Left ventricle myocardium superior (tissue), 1 donor: ENCODE measurements at regions not wholly inside any gene's neighbourhood (a gene's known extent, or its start where the extent isn't known, plus 50 kb on each side); places are given as distances from the start of the nearest gene placed in this dataset.
"Not testable (repeated sequence)": the region's sequence is repeated elsewhere in the genome, so short reads cannot be mapped to it uniquely, and the experiment has no call there.

Experiments
- ATAC-seq: fragments of 200-7000 bp; cut with Tn5 transposase; one replicate; pipeline ENCODE4 v1.9.1; 2020; ENCODE audit warnings: mild to moderate bottlenecking, moderate library complexity
- DNase-seq: peaks from one replicate; pipeline ENCODE4 v3.0.0-alpha.2; 2020
- intact Hi-C: fragments of 100-400 bp; cut with micrococcal nuclease; formaldehyde crosslinking; loops from one replicate; pipeline ENCODE4 v1.11.0; 2022
- donor health status: DM: no; HTN: yes; CAD: no; lungs with severe emphysema.

GRCh38 chr16:52742608-52743170 lies 195.7 kb upstream of the TOX3 start:
- no peak for DNase-seq
- no peak for ATAC-seq
- intact Hi-C loops = no loop called here

DNA sequence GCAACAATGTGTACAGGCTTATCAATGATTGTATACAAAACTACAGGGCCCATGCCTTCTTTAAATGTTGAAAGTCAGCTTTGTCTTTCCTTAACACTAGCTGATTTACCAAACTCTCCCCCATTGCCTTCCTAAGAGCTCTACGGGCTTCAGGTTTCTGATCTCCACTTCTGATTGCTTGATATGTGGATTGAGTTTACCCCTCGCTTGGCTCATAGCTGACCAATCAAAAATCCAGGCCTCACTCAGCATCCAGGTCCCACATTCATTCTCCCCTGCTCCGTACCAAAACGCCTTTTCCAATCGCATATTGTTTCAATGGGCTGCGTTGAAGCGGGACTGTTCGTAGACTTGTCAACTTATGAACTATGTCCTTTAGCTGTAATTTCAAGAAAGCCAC lies 195.1 kb upstream of the TOX3 start:
- intact Hi-C loops = no loop called here
- ATAC-seq (no peak), DNase-seq (no peak)

- no peak for ATAC-seq
- no peak for DNase-seq
- intact Hi-C loops = no loop called here
Observed at GRCh38 chr16:52741351-52741750, 194.4 kb upstream of the TOX3 start.

GRCh38 chr16:52740766-52741165 lies 193.8 kb upstream of the TOX3 start:
- ATAC-seq = no peak
- DNase-seq = no peak
- intact Hi-C loops = no loop called here

DNA sequence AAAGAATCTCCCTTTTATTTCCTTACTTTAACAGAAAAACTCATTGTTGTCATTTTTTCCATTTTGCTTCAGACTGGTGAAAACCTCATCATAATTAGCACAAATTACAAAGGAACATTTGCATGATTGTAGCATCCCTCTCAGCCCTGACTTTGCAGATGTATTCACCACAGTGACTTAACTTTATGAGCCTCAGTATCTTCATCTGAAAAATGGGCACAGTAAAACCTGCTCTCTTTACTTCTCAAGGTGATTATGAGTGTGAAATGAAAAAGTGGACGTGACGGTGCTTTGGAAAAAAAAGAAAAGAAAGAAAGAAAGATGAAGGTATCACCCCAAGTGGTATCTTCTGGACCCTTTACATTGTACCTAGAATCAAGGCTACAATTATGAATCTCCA lies 193.4 kb upstream of the TOX3 start:
- intact Hi-C loops = no loop called here
- DNase-seq = no peak
- no peak for ATAC-seq

DNA sequence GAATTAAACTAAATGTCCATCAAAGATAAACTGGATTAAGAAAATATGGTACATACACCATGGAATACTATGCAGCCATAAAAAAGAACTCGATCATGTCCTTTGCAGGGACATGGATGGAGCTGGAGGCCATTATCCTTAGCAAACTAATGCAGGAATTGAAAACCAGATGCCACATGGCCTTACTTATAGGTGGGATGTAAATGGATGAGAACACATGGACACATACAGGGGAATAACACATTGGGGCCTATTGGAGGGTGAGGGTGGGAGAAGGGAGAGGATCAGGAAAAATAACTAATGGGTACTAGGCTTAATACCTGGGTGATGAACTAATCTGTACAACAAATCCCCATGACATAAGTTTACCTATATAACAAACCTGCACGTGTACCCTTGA lies 192.0 kb upstream of the TOX3 start:
- intact Hi-C loops = not testable (repeated sequence)

GRCh38 chr16:52731219-52731875 lies 184.4 kb upstream of the TOX3 start:
- intact Hi-C loops = no loop called here
- ATAC-seq (no peak), DNase-seq (no peak)

More for the DNA sequence above, 192.0 kb upstream of the TOX3 start:
- not testable (repeated sequence) for DNase-seq, ATAC-seq

GRCh38 chr16:52729731-52730130 lies 182.8 kb upstream of the TOX3 start:
- ATAC-seq (no peak), DNase-seq (no peak)
- intact Hi-C loops = no loop called here

DNA sequence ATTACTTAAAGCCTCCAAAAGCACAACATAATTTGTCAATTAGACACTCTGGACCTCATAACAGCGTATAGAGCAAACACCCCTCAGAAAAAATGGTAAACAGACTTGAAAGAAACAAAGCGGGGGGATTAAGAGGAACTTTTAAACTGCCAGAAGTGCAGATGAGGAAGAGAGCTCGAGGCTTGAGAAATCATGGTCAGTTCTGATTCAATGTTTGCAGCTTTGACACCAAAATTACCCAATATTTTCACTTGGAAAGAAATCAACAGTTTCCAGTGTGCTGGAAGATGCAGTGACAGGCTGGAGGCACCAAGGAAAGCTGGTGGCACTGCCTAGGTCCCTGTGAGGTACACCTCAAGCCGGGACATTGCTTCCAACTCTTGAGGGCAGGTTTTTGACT lies 180.9 kb upstream of the TOX3 start:
- intact Hi-C loops = no loop called here
- ATAC-seq = no peak

GRCh38 chr16:52727441-52727840 lies 180.5 kb upstream of the TOX3 start:
- DNase-seq (no peak), ATAC-seq (no peak)
- intact Hi-C loops = no loop called here

More for the DNA sequence above, 180.9 kb upstream of the TOX3 start:
- DNase-seq = no peak

- intact Hi-C loops = no loop called here
- DNase-seq (no peak), ATAC-seq (no peak)
Observed at GRCh38 chr16:52725461-52725860, 178.5 kb upstream of the TOX3 start.

DNA sequence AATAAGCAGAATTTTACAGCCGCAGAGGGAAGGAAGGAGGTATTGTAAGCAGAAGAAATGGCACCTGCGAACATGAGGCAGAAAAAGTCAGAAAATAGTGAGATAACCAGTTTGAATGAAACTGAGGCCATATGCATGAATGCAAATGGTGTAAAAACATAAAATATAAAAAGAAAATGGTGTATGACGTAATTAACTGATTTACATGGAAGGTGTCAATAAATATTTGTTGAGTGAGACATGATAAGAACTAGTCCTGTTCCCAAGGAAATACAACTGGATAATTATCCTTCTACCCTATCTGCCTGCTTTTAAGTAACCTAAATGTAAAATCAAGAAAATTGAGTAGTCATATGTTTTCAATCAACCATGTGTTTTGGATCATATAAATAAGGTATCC lies 178.1 kb upstream of the TOX3 start:
- DNase-seq (no peak), ATAC-seq (no peak)
- intact Hi-C loops = no loop called here

GRCh38 chr16:52721331-52721730 lies 174.4 kb upstream of the TOX3 start:
- ATAC-seq (no peak), DNase-seq (no peak)
- intact Hi-C loops = no loop called here

DNA sequence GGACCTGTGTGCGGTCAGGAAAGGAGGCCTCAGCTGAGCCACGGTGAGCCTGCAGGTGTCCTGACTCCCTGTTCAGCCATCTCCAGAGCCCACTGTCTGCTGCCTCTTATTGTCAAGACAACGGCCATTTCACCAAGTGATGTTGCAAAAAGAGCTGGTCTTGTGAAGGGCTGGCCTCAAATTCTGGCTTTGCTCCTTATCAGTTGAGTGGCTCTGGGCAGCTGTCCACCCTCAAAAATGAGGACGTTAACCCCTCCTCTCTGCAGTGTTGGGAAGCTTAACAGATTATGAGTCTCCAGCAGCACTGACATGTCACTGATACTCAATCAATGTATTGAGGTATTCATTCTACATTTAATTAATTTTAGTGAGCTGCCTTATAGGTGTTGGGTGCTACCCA lies 171.1 kb upstream of the TOX3 start:
- ATAC-seq = no peak
- no peak for DNase-seq
- intact Hi-C loops = no loop called here

DNA sequence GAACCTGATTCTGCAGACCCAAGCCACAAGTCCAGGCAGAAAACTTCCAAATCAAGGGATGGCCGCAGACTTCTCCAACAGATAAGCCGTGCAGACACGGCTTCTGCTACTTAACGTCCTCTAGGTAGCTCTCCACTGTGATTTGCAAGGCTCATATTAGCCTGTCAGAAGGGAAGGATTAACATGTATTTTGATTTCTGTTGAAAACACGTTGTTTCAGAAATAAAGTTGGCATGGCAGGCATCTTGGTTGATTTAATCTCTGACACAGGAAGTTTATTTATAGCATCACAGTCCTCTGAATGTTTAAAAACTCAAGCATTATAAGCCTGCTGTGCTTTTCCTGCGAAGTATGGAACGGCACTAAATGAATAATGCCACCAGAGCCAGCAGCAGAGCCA lies 166.8 kb upstream of the TOX3 start:
- ATAC-seq (no peak), DNase-seq (no peak)
- intact Hi-C loops = no loop called here

- ATAC-seq (no peak), DNase-seq (no peak)
- intact Hi-C loops = no loop called here
Observed at GRCh38 chr16:52709306-52709705, 162.4 kb upstream of the TOX3 start.

GRCh38 chr16:52708476-52708875 lies 161.5 kb upstream of the TOX3 start:
- DNase-seq (no peak), ATAC-seq (no peak)
- intact Hi-C loops = no loop called here

DNA sequence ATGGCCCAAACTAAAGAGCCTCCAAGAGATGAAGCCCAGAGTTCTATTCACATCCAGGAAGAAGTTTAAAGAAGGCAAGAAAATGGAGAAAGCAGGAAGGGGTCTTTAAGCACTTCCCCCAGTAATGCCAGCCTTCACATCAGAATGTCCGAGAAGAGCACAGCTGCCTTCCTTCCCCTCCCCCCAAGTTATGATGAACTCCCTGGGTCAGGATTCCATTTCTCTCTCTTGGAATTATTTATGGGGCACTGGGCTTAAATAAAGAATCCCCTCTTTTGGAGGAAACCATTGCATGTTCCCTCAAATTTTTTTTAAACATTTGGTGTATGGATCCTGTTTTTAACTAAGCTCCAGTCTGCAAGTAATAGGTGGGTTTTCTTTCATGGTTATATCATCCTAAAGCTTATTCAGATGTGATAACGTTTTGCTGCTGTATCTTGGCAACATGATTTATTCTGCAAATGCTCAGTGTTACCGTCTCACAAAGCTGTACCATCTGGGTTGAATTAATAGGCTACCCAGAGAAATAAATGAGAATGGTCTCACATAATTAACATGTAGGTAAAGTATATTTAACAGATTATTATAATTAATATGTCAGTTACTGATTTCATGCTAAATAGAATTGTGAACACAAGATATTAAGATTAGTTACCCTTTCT lies 160.9 kb upstream of the TOX3 start:
- ATAC-seq (no peak), DNase-seq (no peak)
- intact Hi-C loops = no loop called here

DNA sequence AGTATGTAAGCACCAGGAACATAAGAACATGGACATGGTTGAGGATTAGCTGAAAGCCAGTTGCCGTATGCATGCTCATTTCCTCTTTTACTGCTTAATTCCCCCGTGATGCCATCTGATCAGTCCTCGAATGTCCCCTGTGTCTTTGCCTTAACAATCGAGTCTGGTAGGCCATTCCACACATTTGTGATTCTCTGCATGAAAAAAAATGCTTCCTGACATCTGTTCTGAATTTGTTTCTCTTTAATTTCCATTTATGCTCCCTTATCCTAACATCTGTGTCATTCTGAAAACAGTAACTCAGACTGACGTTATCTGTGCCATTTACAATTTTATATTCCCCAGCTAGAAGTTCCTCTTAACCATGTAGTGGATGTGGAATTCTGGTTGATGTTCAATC lies 158.2 kb upstream of the TOX3 start:
- DNase-seq (no peak), ATAC-seq (no peak)
- intact Hi-C loops = no loop called here

DNA sequence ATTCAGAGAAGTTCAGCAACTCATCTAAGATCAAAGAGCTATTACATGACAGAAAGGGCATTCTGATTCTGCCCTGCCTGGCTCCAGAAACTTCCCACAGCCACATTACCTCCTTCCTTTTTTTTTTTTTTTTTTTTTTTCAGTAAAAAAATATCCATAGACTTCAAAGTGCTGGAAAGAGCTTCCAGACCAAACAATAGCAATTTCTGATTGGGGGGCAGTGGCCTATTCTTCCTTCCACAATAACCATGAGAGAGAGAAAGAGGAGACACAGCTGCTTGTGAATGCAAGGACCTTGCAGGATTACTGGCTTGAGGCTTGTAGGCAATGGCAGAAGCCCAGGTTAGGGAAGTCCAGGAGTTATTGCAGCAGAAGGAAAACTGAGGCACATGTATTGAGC lies 151.0 kb upstream of the TOX3 start:
- no peak for DNase-seq
- intact Hi-C loops = no loop called here

DNA sequence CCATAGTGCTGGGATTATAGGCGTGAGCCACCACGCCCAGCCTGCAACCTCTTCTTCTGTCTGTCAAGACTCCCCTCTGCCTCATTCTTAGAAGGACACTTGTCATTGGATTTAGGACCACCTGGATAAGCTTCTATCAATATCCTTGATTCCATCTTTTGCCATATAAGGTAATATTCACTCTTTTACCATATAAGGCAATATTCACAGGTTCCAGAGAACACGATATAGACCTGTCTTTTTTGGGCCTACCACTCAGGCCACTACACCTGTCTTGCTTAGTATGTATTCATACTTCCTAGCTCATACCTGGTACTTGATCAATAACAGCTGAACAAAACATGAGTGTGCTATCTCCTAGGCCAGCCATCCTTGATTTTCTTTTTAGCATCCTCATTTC lies 149.2 kb upstream of the TOX3 start:
- DNase-seq = no peak
- no peak for ATAC-seq
- intact Hi-C loops = no loop called here

More for the DNA sequence above, 151.0 kb upstream of the TOX3 start:
- ATAC-seq = no peak
